ENCODE measurements at regions not wholly inside any gene's neighbourhood (a gene's known extent, or its start where the extent isn't known, plus 50 kb on each side); places are given as distances from the start of the nearest gene placed in this dataset.

GRCh38 chr10:28470873-28471651 lies 61.9 kb upstream of the WAC start:
- peaks cover 6% of the 10 kb centered on the region for H3K9me3 Mint-ChIP-seq
- H3K4me3 Mint-ChIP-seq, result no peak overlapping the region
- H3K36me3 Mint-ChIP-seq, result no peaks in the 10 kb centered on the region
- H3K9ac ChIP-seq, result no peak overlapping the region
- H3K9me3 ChIP-seq (ENCODE audit: low read depth), result no peaks in the 10 kb centered on the region
- no peaks in the 10 kb centered on the region for H3K79me2 ChIP-seq (ENCODE audit: low read depth)
- TF ChIP-seq CTCF (IDR thresholded peaks at IDR 0.05), result no peak
- no peak for TF ChIP-seq EZH2 (IDR thresholded peaks at IDR 0.05)
- TF ChIP-seq EZH2phosphoT487 (IDR thresholded peaks at IDR 0.05), result no peak
- H3K27ac Mint-ChIP-seq, result no peak overlapping the region
- no peaks in the 10 kb centered on the region for H3K36me3 ChIP-seq
- no peaks in the 10 kb centered on the region for H4K20me1 ChIP-seq (ENCODE audit: low read depth)
- peaks cover 3% of the 10 kb centered on the region for H3K4me1 ChIP-seq
- peak overlapping the region; percentile 2 for H2AFZ ChIP-seq (replicated peaks)
- H3K27me3 Mint-ChIP-seq (ENCODE audit: insufficient read depth, low read depth), result peaks cover 5% of the 10 kb centered on the region
- no peaks in the 10 kb centered on the region for H3K27me3 ChIP-seq
- no peak overlapping the region for H3K4me3 ChIP-seq
- H3K4me1 Mint-ChIP-seq, result peaks cover 6% of the 10 kb centered on the region
- no peak for DNase-seq (ENCODE audit: low spot score)
- H3K4me2 ChIP-seq, result no peak overlapping the region
- no peaks in the 10 kb centered on the region for H3F3A ChIP-seq (ENCODE audit: low read depth)
- no peak overlapping the region for H3K27ac ChIP-seq

- no peak for DNase-seq (ENCODE audit: low spot score)
- Histone ChIP-seq H3K9me3 (ENCODE audit: low read depth) (no peaks in the 10 kb centered on the region), H3K4me2 (no peak overlapping the region), H3K4me3 (no peak overlapping the region), H2AFZ (replicated peaks) (no peak overlapping the region), H3K4me1 (peaks cover 3% of the 10 kb centered on the region), H3K79me2 (ENCODE audit: low read depth) (no peaks in the 10 kb centered on the region), H3K9ac (no peak overlapping the region), H3F3A (ENCODE audit: low read depth) (no peaks in the 10 kb centered on the region), H3K27ac (no peak overlapping the region), H3K36me3 (no peaks in the 10 kb centered on the region), H3K27me3 (no peaks in the 10 kb centered on the region), H4K20me1 (ENCODE audit: low read depth) (no peaks in the 10 kb centered on the region)
- peaks cover 6% of the 10 kb centered on the region for H3K9me3 Mint-ChIP-seq
- no peak overlapping the region for H3K27ac Mint-ChIP-seq
- no peak overlapping the region for H3K4me3 Mint-ChIP-seq
- no peak for TF ChIP-seq CTCF (IDR thresholded peaks at IDR 0.05)
- H3K4me1 Mint-ChIP-seq, result peaks cover 6% of the 10 kb centered on the region
- H3K27me3 Mint-ChIP-seq (ENCODE audit: insufficient read depth, low read depth), result peaks cover 5% of the 10 kb centered on the region
- no peaks in the 10 kb centered on the region for H3K36me3 Mint-ChIP-seq
Observed at GRCh38 chr10:28471652-28472050, 61.3 kb upstream of the WAC start.

GRCh38 chr10:28478646-28479045 lies 54.3 kb upstream of the WAC start:
- Mint-ChIP-seq H3K27me3 (ENCODE audit: insufficient read depth, low read depth) (peaks cover 7% of the 10 kb centered on the region), H3K9me3 (peaks cover 6% of the 10 kb centered on the region), H3K4me1 (peaks cover 9% of the 10 kb centered on the region), H3K27ac (no peak overlapping the region), H3K36me3 (no peaks in the 10 kb centered on the region), H3K4me3 (no peak overlapping the region)
- no peak overlapping the region for H2AFZ ChIP-seq (replicated peaks)
- DNase-seq (ENCODE audit: low spot score), result no peak
- H3K9ac ChIP-seq, result no peak overlapping the region
- no peak overlapping the region for H3K27ac ChIP-seq
- no peaks in the 10 kb centered on the region for H3K9me3 ChIP-seq (ENCODE audit: low read depth)
- no peak overlapping the region for H3K4me2 ChIP-seq
- no peak overlapping the region for H3K4me3 ChIP-seq
- no peaks in the 10 kb centered on the region for H4K20me1 ChIP-seq (ENCODE audit: low read depth)
- TF ChIP-seq EZH2phosphoT487 (IDR thresholded peaks at IDR 0.05) (no peak), EZH2 (IDR thresholded peaks at IDR 0.05) (no peak), CTCF (IDR thresholded peaks at IDR 0.05) (no peak)
- no peaks in the 10 kb centered on the region for H3K79me2 ChIP-seq (ENCODE audit: low read depth)
- no peaks in the 10 kb centered on the region for H3K27me3 ChIP-seq
- H3F3A ChIP-seq (ENCODE audit: low read depth), result no peaks in the 10 kb centered on the region
- H3K36me3 ChIP-seq, result no peaks in the 10 kb centered on the region
- no peaks in the 10 kb centered on the region for H3K4me1 ChIP-seq

Data from neural progenitor cell (in vitro differentiated cells).